ENCODE measurements at regions not wholly inside any gene's neighbourhood (a gene's known extent, or its start where the extent isn't known, plus 50 kb on each side); places are given as distances from the start of the nearest gene placed in this dataset.

GRCh38 chr5:152819891-152820290 lies 414.8 kb upstream of the NMUR2 start:
- intact Hi-C loops (cut with micrococcal nuclease), result no loop called here
- H3K79me2 ChIP-seq (ENCODE audit: low read length), result no peaks in the 10 kb centered on the region
- H3F3A ChIP-seq (ENCODE audit: low read length, unreplicated experiment), result no peaks in the 10 kb centered on the region
- ATAC-seq (no peak), DNase-seq (no peak)
- H4K20me1 ChIP-seq (ENCODE audit: low read length), result no peaks in the 10 kb centered on the region
- H3K4me2 ChIP-seq (ENCODE audit: low read length), result no peak overlapping the region
- H2AFZ ChIP-seq (ENCODE audit: low read length), result no peak overlapping the region
- no peak overlapping the region for H3K9ac ChIP-seq (ENCODE audit: low read length)
- no peak overlapping the region for H3K4me3 ChIP-seq (ENCODE audit: low read length)
- POLR2A ChIA-PET (ENCODE audit: unreplicated experiment), result no interaction called here
- CTCF ChIA-PET, result no interaction called here
- TF ChIP-seq EZH2phosphoT487 (IDR thresholded peaks at IDR 0.05; ENCODE audit: borderline replicate concordance, low read length) (no peak), CTCF (conservative IDR thresholded peaks at IDR 0.05; ENCODE audit: low read depth, low read length) (no peak), EZH2 (IDR thresholded peaks at IDR 0.05; ENCODE audit: low read length, unreplicated experiment) (no peak)
- no peaks in the 10 kb centered on the region for H3K4me1 ChIP-seq (ENCODE audit: insufficient read depth, low read length)
- no peak overlapping the region for H3K27ac ChIP-seq (ENCODE audit: low read length)
- no peaks in the 10 kb centered on the region for H3K9me2 ChIP-seq (replicated peaks; ENCODE audit: low read length)
- no TSS peak for BruUV-seq (replicated peaks)
- no peaks in the 10 kb centered on the region for H3K27me3 ChIP-seq (ENCODE audit: low read length)
- no peaks in the 10 kb centered on the region for H3K36me3 ChIP-seq (ENCODE audit: low read depth, low read length)
- no peaks in the 10 kb centered on the region for H3K9me3 ChIP-seq (ENCODE audit: low read length)

- H3K27ac ChIP-seq (ENCODE audit: low read length), result no peak overlapping the region
- no peaks in the 10 kb centered on the region for H4K20me1 ChIP-seq (ENCODE audit: low read length)
- no TSS peak for BruUV-seq (replicated peaks)
- CTCF ChIA-PET, result no interaction called here
- no peaks in the 10 kb centered on the region for H3F3A ChIP-seq (ENCODE audit: low read length, unreplicated experiment)
- no peaks in the 10 kb centered on the region for H3K79me2 ChIP-seq (ENCODE audit: low read length)
- ATAC-seq, result no peak
- H3K27me3 ChIP-seq (ENCODE audit: low read length), result no peaks in the 10 kb centered on the region
- H3K9me3 ChIP-seq (ENCODE audit: low read length), result no peaks in the 10 kb centered on the region
- H3K4me2 ChIP-seq (ENCODE audit: low read length), result no peak overlapping the region
- H3K4me3 ChIP-seq (ENCODE audit: low read length), result no peak overlapping the region
- POLR2A ChIA-PET (ENCODE audit: unreplicated experiment), result no interaction called here
- TF ChIP-seq CTCF (conservative IDR thresholded peaks at IDR 0.05; ENCODE audit: low read depth, low read length) (no peak), EZH2 (IDR thresholded peaks at IDR 0.05; ENCODE audit: low read length, unreplicated experiment) (no peak), EZH2phosphoT487 (IDR thresholded peaks at IDR 0.05; ENCODE audit: borderline replicate concordance, low read length) (no peak)
- no peak overlapping the region for H3K9ac ChIP-seq (ENCODE audit: low read length)
- H3K36me3 ChIP-seq (ENCODE audit: low read depth, low read length), result no peaks in the 10 kb centered on the region
- no peak overlapping the region for H2AFZ ChIP-seq (ENCODE audit: low read length)
- DNase-seq, result no peak
- intact Hi-C loops (cut with micrococcal nuclease), result no loop called here
- H3K4me1 ChIP-seq (ENCODE audit: insufficient read depth, low read length), result no peaks in the 10 kb centered on the region
- H3K9me2 ChIP-seq (replicated peaks; ENCODE audit: low read length), result no peaks in the 10 kb centered on the region
Measured at GRCh38 chr5:152824316-152824715, 419.2 kb upstream of the NMUR2 start.

- Histone ChIP-seq H2AFZ (ENCODE audit: low read length) (no peak overlapping the region), H3K36me3 (ENCODE audit: low read depth, low read length) (no peaks in the 10 kb centered on the region), H3F3A (ENCODE audit: low read length, unreplicated experiment) (no peaks in the 10 kb centered on the region), H3K27ac (ENCODE audit: low read length) (no peak overlapping the region), H3K9me3 (ENCODE audit: low read length) (no peaks in the 10 kb centered on the region; the same call in 1 of the 2 replicates), H4K20me1 (ENCODE audit: low read length) (no peaks in the 10 kb centered on the region), H3K4me1 (ENCODE audit: insufficient read depth, low read length) (no peaks in the 10 kb centered on the region), H3K4me3 (ENCODE audit: low read length) (no peak overlapping the region), H3K27me3 (ENCODE audit: low read length) (no peaks in the 10 kb centered on the region), H3K9ac (ENCODE audit: low read length) (no peak overlapping the region), H3K4me2 (ENCODE audit: low read length) (no peak overlapping the region), H3K79me2 (ENCODE audit: low read length) (no peaks in the 10 kb centered on the region), H3K9me2 (replicated peaks; ENCODE audit: low read length) (no peaks in the 10 kb centered on the region)
- POLR2A ChIA-PET (ENCODE audit: unreplicated experiment), result no interaction called here
- intact Hi-C loops (cut with micrococcal nuclease), result no loop called here
- BruUV-seq (replicated peaks), result no TSS peak
- TF ChIP-seq CTCF (conservative IDR thresholded peaks at IDR 0.05; ENCODE audit: low read depth, low read length), result no peak
- no peak for TF ChIP-seq EZH2phosphoT487 (IDR thresholded peaks at IDR 0.05; ENCODE audit: borderline replicate concordance, low read length)
- TF ChIP-seq EZH2 (IDR thresholded peaks at IDR 0.05; ENCODE audit: low read length, unreplicated experiment), result no peak
- CTCF ChIA-PET, result no interaction called here
- ATAC-seq (no peak), DNase-seq (no peak)
Measured at GRCh38 chr5:152838241-152838786, 433.2 kb upstream of the NMUR2 start.
